LoVo (cell line): ENCODE measurements at regions not wholly inside any gene's neighbourhood (a gene's known extent, or its start where the extent isn't known, plus 50 kb on each side); places are given as distances from the start of the nearest gene placed in this dataset.

ENCODE experiments used
- DNase-seq: peaks from one replicate; pipeline ENCODE4 v3.0.0-alpha.2; 2016; ENCODE audit warnings: low spot score

DNA sequence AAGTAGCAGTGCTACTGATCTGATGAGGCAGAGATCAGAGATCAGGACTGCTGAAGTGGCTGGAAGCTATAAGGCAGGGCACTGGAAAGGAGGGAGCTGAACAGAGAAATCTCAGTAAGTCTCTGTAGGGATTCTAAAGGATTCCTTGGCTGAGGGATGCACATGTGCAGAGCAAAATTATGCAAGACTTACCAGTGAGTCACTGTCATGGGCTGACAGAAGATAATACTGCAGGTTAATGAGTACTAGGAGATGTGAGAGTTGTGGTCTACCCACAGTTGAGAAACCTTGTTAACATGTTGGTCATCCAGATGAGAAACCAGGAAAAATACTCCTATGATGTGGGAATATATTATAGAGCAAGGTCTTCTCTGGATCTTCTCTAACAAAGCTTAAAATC, 378.1 kb downstream of the HAPSTR1 start:
- no peak for DNase-seq

DNA sequence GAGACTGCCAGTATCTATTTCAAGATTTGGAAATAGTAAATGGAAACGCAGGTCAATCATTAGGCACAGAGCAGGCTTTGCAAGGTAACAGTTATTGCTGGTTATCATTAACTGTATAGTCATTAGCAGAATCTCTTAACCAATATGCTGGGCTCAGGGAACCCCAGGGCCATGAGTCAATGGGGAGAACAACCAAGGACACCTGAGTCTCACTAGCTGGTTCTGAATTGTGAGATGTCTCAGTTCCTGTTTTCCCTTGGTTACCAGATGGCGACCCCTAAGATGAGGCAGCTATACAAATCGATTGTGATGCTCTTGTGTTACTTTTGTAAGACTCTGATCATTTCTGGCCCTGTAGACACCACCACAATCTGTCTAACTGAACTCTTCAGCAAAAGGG, 385.3 kb downstream of the HAPSTR1 start:
- DNase-seq = no peak

DNA sequence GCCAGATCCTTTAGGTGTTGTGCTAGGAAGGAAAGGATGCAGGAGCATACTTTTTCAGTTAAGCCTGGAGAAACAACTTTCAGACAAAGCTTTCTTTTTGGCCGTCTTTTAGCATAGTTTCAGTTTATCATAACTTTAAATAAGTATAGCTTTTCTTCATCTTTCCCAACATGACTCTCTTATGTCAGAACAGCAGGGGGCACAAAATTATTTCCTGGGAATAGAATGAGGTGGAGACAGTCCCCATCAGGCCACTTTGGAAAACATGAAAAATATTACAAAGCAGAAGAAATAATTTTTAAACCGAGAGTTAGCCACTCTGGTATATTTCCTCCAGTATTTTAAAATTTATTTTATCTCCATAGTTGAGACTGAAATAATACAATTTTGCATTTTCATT, 387.6 kb downstream of the HAPSTR1 start:
- DNase-seq = no peak

DNA sequence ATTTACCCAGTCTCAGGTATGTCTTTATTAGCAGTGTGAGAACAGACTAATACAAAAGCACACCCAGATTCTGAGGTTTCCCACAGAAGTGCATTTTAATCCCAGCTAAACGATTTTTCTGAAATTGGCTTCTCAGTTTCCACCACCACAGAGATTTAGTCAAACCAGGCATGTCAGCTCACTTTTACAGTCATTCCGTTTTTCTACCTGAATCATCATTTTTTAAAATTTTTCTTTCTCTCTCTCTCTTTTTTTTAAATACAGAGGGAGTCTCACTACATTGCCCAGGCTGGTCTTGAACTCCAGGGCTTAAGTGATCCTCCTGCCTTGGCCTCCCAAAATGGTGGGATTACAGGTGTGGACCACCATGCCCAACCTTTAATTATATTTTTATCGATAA, 389.1 kb downstream of the HAPSTR1 start:
- DNase-seq = no peak

DNA sequence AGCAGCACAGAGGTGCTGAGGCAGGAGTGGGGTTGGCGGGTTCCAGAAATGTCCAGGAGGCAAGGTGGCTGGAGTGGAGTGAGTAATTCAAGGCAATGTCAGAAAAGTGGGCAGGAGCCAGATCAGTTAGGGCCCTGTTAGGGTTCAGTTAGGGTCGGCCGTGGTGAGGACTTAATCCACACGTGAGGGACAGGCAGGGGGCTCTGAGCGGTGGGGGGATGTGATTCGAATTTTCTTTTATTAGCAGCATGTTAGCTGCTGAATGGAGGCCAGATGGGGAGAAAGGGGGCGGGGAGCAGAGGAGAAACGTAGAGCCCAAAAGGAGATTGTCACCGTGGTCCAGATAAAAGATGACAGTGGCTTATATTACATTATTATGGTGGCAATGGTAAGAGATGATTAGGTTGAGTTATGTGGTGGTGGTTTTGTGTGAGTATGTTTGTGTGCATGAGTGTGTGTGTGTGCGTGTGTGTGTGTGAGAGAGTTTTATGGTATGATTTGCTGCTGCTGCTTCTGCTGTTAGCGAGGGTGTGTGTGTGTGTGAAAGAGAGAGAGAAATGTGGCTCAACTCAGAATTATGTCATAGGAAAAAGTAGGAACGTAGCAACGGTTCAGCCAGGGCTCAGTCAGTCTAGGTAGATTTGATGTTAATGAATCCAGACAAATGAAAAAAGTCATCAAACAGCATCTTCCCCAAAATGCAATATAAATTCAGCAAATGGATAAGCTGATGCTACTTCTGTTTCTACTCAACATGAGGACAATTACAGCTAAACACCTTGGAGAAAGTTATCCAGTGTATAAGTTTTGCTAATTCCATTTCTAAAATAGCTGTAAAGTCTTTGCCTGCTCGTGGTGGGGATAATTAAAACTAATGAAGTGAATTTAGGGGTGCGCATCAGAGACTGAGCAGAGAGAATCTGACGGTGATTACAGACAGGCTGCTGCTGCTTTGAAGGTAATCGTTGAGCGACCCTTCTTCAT, 390.6 kb downstream of the HAPSTR1 start:
- DNase-seq = no peak

DNA sequence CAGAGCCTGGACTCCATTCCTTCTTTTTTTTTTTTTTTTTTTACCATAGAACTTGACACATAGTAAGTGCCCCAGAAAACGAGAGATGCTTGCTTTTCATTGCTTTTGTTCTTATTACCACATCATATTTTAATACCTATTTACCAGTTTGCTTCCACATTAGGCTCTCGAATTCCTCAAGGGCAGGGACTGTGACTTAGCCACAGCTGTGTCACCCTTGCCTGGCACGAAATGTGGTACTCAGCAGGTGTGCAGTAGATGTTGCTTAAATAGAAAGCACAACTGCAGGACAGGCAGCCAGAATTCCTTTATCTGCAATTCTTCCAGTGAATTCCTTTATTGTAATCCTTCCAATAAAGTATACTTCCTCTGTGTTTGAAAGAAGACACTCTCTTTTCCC, 393.0 kb downstream of the HAPSTR1 start:
- no peak for DNase-seq

DNA sequence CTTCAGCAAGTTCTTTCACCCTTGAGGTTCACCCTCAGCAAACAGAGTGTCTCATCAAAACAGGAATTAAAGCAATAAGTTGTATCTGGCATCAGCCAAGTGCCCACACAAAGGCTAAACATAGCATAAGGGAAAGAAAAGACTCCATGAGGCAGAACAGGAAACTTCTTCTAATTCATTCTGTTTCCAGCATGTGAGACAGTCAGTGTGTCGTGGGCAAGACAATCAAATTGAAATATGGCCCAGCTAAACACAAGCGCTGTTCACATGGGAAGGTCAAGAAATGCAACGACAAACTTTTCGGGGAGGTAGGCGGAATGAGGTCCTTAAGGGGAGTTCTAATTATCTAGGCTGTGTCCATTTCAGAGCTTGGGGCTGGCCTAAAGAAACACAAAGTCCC, 393.4 kb downstream of the HAPSTR1 start:
- DNase-seq = no peak

DNA sequence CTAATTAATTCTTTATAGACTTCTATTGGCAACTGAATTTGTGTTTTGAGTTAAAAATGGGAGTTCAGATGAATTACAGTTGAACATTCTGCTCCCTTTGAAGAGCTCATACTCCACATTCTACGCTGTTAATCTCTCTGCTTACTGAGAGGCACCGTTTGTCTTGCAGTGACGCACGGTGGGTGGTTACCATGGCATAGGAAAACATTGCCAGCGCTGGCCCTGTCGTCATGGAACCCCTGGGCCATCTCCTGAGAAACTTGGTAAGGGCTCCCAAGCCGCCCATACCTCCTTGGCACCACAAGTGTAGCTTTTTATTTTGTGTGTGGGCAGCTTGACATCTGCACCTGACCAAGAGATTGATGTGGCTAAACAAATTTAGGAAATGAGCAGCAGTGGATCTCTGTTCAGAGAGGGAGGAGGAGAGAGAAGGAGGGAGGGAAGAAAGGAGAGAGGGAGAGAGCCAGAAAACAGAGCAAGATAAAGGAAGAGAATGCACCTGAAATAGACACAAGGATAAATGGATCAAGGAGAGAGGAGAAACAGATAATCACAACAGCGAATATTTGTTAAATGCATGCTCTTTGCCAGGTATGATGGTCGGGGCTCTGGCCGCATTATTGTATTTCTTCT, 398.5 kb downstream of the HAPSTR1 start:
- no peak for DNase-seq

DNA sequence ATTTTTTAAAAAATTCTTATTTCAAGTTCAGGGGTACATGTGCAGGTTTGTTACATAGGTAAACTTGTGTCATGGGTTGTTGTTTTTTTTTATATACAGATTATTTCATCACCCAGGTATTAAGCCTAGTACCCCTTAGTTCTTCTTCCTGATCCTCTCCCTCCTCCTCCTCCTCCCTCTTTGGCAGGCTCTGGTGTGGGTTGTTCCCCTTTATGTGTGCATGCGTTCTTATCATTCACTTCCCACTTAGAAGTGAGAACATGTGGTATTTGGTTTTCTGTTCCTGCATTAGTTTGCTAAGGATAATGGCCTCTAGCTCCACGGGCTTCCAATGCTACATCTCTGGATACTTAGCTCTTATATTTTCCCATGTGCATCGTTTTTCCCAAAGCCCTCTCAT, 404.4 kb downstream of the HAPSTR1 start:
- DNase-seq = no peak

DNA sequence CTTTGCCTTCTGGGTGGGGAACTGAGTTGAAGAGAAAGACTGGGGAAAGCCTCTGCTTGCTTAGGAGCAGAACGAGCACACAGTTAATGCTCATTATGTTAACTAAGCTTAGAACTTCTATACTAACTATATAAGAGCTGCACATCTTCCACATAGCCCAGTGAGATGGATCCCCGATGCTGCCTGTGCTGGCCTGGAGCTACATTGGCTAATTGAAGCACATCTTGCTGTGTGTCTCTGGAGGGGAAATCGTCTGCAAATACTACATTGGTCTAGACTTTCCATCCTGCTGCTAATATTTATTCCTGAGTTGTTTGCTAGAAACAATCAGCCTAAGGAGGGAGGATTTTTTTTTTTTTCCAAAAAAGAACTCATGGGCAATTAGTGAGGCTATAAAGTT, 406.3 kb downstream of the HAPSTR1 start:
- DNase-seq = no peak

DNA sequence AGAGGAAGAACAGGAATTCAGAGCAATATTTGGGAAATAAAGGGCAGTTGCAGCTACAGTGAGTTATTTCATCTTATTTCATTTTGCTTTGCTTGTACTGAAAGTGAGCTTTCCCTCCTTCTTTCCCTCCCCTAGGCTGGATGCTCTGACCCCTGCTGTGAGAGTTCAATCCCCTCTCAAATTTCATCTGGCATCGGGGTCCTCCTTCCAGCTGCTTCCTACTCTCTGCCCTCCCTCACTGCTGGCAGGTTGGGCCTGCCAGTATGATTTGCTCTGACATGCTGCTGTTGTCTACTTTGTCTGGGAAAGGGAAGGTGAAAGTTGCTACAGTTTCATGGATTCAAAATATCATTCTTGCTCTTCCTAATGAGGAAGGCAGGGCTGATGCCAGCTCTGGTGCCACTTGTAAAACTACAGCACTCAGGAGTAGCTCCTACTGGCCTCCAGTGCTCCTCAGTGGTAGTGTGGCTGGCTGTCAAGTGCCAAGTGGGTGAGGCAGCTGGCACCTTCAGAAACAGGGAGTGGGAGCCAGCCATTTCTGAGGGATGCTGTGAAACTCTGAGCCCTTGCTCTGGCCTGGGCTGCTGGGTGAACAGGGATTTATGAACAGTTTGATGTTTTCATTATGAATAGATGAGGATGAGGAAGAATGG, 408.6 kb downstream of the HAPSTR1 start:
- DNase-seq = no peak

DNA sequence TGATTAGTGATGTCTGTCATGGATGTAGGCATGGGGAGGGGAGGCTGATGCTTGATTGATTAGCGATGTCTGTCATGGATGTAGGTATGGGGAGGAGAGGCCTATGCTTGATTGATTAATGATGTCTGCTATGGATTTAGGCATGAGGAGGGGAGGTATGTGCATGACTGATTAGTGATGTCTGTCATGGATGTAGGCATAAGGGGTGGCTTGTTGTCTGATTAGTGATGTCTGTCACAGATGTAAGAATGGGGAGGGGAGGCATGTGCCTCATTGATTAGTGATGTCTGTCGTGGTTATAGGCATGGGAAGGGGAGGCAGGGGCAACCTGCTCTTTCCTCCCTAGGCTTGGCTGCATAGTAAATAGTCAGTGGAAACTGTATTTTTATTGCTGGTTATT, 409.4 kb downstream of the HAPSTR1 start:
- DNase-seq = no peak

DNA sequence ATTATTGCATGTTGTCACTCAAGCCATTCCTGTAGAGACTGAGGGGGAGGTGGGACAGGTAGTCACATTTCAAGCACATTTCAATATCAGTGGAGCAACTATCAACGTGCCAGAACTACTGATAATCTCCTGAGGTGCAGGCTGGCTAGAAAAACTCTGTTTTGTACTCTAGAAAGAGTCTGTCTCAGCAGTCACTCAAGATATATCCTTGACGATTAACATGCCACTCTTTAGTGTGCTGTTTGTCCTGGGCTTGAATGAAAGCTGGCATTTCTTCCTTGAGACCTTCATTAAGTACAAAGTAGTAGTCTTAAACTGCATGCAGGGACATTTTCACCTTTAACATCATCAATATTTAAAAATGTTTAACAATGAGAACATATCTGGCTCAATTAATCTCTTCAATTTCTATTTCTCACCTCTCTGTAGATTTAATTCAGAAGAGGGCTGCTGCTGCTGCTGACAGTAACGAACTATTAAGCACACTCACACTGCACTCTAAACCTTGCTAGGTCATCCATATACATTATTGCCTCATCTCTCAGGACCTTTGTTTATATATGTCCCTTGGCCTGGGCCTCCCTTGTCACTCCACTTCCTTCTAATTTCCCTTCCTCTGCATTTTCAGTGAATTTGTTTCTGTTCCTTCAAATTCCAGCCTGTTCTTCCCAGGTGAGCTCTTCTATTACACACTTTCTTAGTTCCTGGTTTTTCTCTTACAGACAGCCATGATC, 412.0 kb downstream of the HAPSTR1 start:
- no peak for DNase-seq

DNA sequence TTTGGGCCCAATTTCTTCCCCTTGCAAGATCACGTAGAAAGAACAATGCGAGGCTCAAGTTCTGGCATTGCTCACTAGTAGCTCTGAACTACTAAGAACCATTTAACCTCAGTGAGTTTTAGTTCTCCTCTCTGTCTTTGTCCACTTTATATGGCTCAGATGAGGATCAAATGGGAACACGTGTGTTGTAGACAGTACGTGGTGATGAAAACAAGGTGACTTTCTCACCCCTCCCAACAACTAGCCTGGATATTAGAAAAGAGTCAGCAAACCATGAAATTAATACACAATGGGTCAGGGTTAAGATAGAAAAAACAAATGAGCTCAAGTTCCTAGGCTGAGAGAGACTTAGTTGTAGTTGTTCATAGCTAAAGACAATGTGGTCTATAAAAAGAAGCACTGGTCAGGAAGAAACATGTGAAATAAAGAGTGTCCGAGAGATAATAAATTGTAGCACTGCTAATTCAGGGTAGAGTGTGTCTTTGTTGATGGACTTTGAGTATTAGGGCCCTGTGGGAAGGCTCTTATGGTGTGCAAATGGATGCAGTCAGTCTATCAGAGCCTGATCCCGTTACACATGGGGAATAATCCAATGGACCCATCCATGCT, 417.0 kb downstream of the HAPSTR1 start:
- DNase-seq = no peak

DNA sequence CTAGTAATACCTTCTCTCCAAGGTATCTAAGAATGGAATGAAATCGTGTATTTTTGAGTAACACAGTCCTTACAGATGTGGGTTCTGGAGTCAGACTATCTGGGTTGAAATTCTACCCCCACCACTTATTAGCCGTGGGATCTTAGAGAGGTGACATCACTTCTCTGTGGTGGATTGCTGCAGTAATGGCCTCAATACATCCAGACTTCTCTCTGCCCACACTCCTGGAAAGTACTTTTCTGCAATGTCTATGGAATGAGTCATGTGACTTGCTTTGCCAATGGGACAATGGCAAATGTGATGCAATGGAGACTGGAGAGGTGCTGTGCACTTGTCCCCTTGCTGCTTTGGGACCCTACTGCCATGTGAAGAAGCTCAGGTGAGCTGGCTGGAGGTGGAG, 418.2 kb downstream of the HAPSTR1 start:
- no peak for DNase-seq

DNA sequence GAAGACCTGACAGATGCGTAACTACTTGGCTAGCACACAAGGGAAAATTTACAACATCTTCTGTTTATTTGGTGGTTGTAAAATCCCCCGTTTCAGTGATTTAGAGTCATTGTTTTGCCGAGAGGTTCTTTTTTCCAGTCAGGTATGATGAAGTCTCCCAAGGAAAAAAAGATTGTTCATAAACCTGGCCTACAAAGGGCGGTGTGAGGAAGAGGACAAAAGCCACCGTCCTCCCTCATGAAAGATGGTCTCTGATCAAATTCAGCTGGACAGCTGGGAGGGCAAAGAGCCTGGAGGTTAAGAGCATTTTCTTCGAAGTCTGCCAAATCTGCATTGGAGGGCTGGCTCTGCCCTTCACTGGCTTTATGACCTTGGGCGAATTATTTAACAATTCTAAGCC, 419.9 kb downstream of the HAPSTR1 start:
- DNase-seq = no peak

DNA sequence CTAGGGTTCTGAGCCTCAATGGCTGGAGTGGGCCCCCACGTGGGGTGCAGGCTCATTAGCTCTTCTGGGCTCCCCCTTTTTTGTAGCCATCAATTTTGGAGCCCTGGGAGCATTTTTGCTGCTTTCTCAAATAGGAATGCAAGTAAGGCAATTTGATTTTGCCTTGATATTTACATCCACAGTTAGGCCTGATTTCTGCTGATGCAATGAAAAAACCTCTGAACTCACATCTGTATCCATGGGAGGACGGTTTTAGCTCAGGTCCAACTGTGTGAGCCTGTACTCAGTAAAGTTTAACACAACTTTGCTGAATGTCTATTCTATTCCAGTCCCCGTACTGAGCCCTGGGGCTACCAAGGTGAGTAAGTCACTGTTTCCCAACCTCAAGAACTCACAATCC, 425.0 kb downstream of the HAPSTR1 start:
- DNase-seq = no peak

DNA sequence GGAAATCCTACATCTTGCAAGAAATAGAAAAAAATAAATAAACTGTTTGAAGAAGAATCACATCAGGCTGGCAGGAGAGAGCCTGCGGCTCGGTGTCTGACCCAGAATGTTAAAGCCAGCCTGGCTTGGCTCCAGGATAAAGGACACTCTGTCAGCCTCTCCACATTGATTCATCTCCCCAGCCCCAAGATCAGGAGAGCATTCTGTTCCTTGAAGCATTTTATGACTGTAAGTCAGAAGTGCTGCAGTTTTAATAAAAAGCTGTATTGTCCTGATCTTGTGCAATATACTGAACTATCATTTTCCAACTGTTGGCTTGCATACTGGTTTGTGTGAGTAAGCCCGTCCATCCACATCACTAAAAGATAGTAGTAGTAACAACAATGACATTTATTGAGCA, 426.6 kb downstream of the HAPSTR1 start:
- no peak for DNase-seq

DNA sequence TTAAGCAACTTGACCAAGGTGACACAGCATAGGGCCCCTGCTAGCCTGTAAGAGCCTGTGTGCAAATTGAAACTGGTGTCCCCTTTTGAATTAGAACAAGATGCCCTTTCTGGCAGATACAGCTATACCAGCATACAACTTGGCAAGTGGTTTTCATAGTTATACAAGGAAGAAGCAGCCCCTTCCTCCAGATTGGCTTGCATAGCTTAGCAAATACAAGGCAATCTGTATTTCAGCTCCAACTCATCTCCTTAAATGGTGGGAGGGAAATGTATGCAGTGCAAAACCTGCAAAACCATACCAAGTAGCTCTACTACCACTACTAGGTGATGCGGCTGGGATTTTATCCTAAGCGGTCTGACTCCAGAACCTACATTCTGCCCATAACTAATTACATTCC, 427.1 kb downstream of the HAPSTR1 start:
- DNase-seq = no peak

DNA sequence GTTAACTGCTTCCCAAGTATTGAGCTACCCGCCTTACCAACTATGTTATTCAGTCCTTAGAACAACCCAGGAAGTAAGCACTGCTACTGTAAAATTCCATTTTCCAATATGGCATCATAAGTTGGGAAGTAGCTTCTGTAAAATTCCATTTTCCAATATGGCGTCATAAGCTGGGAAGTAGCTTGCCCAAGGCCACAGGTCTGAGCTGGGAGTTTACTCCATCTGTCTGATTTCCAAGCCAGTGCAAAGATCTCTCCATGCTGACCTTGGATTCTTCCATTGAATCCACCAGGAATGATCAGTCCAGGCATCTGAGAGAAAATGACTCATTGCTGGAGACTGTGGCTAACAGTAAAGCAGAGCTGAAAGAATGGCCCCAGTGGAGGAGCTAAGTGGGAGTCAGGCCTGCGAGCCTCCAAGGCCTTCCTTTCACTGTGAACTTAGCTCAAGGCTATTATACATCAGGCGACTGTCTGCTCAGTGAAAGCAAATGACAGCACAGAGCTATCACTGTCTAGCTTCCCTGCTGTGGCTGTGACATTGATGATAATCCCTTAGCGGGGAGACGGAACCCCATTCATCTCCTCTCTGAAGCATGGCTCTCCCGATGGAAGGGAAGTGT, 430.4 kb downstream of the HAPSTR1 start:
- no peak for DNase-seq

DNA sequence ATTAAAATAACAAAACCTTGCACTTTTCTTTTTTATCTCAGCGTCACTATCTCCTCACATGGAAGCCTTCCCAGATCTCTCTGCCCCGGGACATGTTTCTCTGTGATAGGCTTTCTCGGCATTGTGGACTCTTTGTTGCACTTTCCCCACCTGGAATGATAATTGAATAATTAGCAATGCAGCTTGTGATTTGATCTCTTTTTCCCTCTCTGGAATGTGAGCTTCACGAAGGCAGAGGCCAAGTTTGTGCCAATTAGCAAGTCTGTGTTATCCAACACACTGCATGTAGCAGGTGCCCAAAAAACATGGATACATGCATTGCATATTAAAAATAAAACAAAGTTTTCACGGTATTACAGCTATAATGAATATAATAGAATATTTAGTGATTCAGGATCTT, 431.2 kb downstream of the HAPSTR1 start:
- DNase-seq = no peak

DNA sequence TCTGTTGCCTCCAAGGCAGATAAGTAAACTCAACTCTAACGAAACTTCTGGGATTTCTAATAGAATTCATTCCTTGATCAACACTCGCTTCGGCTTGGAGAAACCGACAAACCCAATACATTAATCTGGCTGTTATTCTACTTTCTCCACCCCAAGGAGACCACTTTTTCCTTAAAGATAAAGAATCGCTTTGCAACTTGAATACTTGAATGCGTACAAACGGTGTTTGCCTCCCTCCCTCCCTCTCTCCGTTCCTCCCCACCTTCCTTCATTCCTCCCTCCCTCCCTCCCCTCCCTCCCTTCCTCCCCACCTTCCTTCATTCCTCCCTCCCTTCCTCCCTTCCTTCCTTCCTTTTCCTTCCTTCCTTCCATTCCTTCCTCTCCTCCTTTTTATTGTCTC, 432.6 kb downstream of the HAPSTR1 start:
- DNase-seq = no peak
